Right ventricle myocardium inferior (tissue), 1 donor: ENCODE measurements at regions not wholly inside any gene's neighbourhood (a gene's known extent, or its start where the extent isn't known, plus 50 kb on each side); places are given as distances from the start of the nearest gene placed in this dataset.

Experiments used
- ATAC-seq: fragments of 200-7000 bp; cut with Tn5 transposase; one replicate; pipeline ENCODE4 v1.9.1; 2020; ENCODE audit warnings: mild to moderate bottlenecking, moderate library complexity
- DNase-seq: peaks from one replicate; pipeline ENCODE4 v3.0.0; 2021; ENCODE audit errors: missing footprints
- intact Hi-C: fragments of 100-400 bp; cut with DNase I; formaldehyde crosslinking; loops from one replicate; pipeline ENCODE4 v1.11.0; 2022
- donor health status: DM: no; HTN: yes; CAD: no; lungs with severe emphysema.

- DNase-seq (no peak), ATAC-seq (no peak)
- intact Hi-C loops = no loop called here
Measured at GRCh38 chr5:104702212-104702611, 1139.6 kb upstream of the NUDT12 start.

- intact Hi-C loops = no loop called here
- DNase-seq = no peak
- no peak for ATAC-seq
Measured at GRCh38 chr5:104699438-104699837, 1136.8 kb upstream of the NUDT12 start.

GRCh38 chr5:104661256-104661655, 1098.7 kb upstream of the NUDT12 start:
- intact Hi-C loops = no loop called here
- ATAC-seq = no peak

GRCh38 chr5:104659497-104659896, 1096.9 kb upstream of the NUDT12 start:
- ATAC-seq = no peak
- DNase-seq = no peak
- intact Hi-C loops = no loop called here

More at GRCh38 chr5:104661256-104661655, 1098.7 kb upstream of the NUDT12 start:
- DNase-seq = no peak

GRCh38 chr5:104652271-104652861, 1089.8 kb upstream of the NUDT12 start:
- ATAC-seq (no peak), DNase-seq (peak; percentile 30)
- intact Hi-C loops = no loop called here

- intact Hi-C loops = no loop called here
- no peak for DNase-seq
- no peak for ATAC-seq
Measured at GRCh38 chr5:104650313-104651055, 1087.9 kb upstream of the NUDT12 start.

- DNase-seq (no peak), ATAC-seq (no peak)
- intact Hi-C loops = no loop called here
Measured at GRCh38 chr5:104646416-104646815, 1083.8 kb upstream of the NUDT12 start.

GRCh38 chr5:104643320-104643719, 1080.7 kb upstream of the NUDT12 start:
- intact Hi-C loops = no loop called here
- DNase-seq = no peak
- no peak for ATAC-seq

GRCh38 chr5:104635227-104635626, 1072.6 kb upstream of the NUDT12 start:
- intact Hi-C loops = no loop called here
- ATAC-seq (no peak), DNase-seq (no peak)

- ATAC-seq (no peak), DNase-seq (no peak)
- intact Hi-C loops = no loop called here
Measured at GRCh38 chr5:104628911-104629310, 1066.3 kb upstream of the NUDT12 start.

- no peak for DNase-seq
- intact Hi-C loops = no loop called here
- ATAC-seq = no peak
Measured at GRCh38 chr5:104626122-104626521, 1063.5 kb upstream of the NUDT12 start.

GRCh38 chr5:104612005-104612404, 1049.4 kb upstream of the NUDT12 start:
- intact Hi-C loops = no loop called here
- ATAC-seq = no peak
- DNase-seq = no peak

GRCh38 chr5:104611135-104611767, 1048.7 kb upstream of the NUDT12 start:
- DNase-seq (no peak), ATAC-seq (no peak)
- intact Hi-C loops = no loop called here

GRCh38 chr5:104606258-104606829, 1043.8 kb upstream of the NUDT12 start:
- no peak for DNase-seq
- ATAC-seq = no peak
- intact Hi-C loops = no loop called here

- intact Hi-C loops = no loop called here
- DNase-seq = no peak
- no peak for ATAC-seq
Measured at GRCh38 chr5:104599726-104600125, 1037.1 kb upstream of the NUDT12 start.

- intact Hi-C loops = no loop called here
- DNase-seq = no peak
- no peak for ATAC-seq
Measured at GRCh38 chr5:104598285-104598684, 1035.7 kb upstream of the NUDT12 start.

GRCh38 chr5:104594850-104595249, 1032.3 kb upstream of the NUDT12 start:
- intact Hi-C loops = no loop called here
- no peak for ATAC-seq
- no peak for DNase-seq

GRCh38 chr5:104576677-104577076, 1014.1 kb upstream of the NUDT12 start:
- intact Hi-C loops = no loop called here
- ATAC-seq (no peak), DNase-seq (no peak)

- no peak for ATAC-seq
- intact Hi-C loops = no loop called here
- no peak for DNase-seq
Measured at GRCh38 chr5:104573949-104574709, 1011.5 kb upstream of the NUDT12 start.
